ENCODE measurements at regions not wholly inside any gene's neighbourhood (a gene's known extent, or its start where the extent isn't known, plus 50 kb on each side); places are given as distances from the start of the nearest gene placed in this dataset.

- TF ChIP-seq CEBPB (IDR thresholded peaks at IDR 0.05; ENCODE audit: low read depth, low read length) (no peak), FOS (IDR thresholded peaks at IDR 0.05; ENCODE audit: low read depth, low read length) (no peak)
- Histone ChIP-seq H3K36me3 (ENCODE audit: control insufficient read depth, insufficient read depth, low read length) (no peaks in the 10 kb centered on the region), H3K79me1 (ENCODE audit: low read depth in 1 of 2, low read length in 2 of 2) (no peaks in the 10 kb centered on the region), H2AK9ac (replicated peaks; ENCODE audit: low read depth, low read length, poor library complexity) (no peak overlapping the region), H3K23ac (ENCODE audit: low read depth, low read length) (no peak overlapping the region), H3K14ac (replicated peaks; ENCODE audit: low read depth, low read length) (no peak overlapping the region), H3K56ac (ENCODE audit: extremely low read depth, insufficient read depth, low read length) (no peak overlapping the region), H3K27ac (ENCODE audit: insufficient read depth, low read length) (no peak overlapping the region), H4K91ac (ENCODE audit: insufficient read depth, low read depth, low read length) (no peak overlapping the region), H3K9ac (ENCODE audit: low read depth, low read length) (no peak overlapping the region), H3K9me3 (ENCODE audit: control insufficient read depth, insufficient read depth, low read length) (peaks cover 14% of the 10 kb centered on the region), H2BK120ac (ENCODE audit: low read depth, low read length) (no peak overlapping the region), H2AFZ (replicated peaks; ENCODE audit: low read length, poor library complexity) (no peak overlapping the region), H3K4me2 (ENCODE audit: low read depth, low read length) (no peak overlapping the region), H2AK5ac (ENCODE audit: low read depth, low read length) (no peak overlapping the region), H3K4me1 (ENCODE audit: control insufficient read depth, insufficient read depth, low read length) (no peaks in the 10 kb centered on the region), H3K4me3 (ENCODE audit: insufficient read depth, low read depth, low read length) (no peak overlapping the region), H3K4ac (ENCODE audit: low read depth, low read length) (no peak overlapping the region), H3K9me1 (ENCODE audit: insufficient read depth, low read length) (no peaks in the 10 kb centered on the region), H2BK5ac (ENCODE audit: low read depth, low read length, poor library complexity, severe bottlenecking) (no peak overlapping the region), H3K18ac (ENCODE audit: low read depth, low read length) (no peak overlapping the region), H4K8ac (ENCODE audit: low read depth in 2 of 2, low read length in 2 of 2) (no peak overlapping the region), H2BK20ac (ENCODE audit: low read depth, low read length) (no peak overlapping the region), H4K5ac (ENCODE audit: low read depth, low read length) (no peak overlapping the region), H3K27me3 (ENCODE audit: control insufficient read depth, insufficient read depth, low read length) (no peaks in the 10 kb centered on the region), H4K20me1 (ENCODE audit: insufficient read depth, low read length) (no peaks in the 10 kb centered on the region), H2BK15ac (ENCODE audit: low read depth, low read length) (no peak overlapping the region)
- DNase-seq = no peak
- no TSS peak for BruUV-seq (replicated peaks)
- CTCF ChIA-PET = no interaction called here
- POLR2A ChIA-PET (ENCODE audit: unreplicated experiment) = no interaction called here
- in situ Hi-C loops (cut with MboI; ENCODE audit: low sequenced_read_pairs) = no loop called here
- dilution Hi-C loops (cut with HindIII; ENCODE audit: low sequenced_read_pairs, unreplicated experiment) = no loop called here
- WGBS, 2 experiments (ENCODE audit: extremely low coverage in 2 of 2, insufficient read length in 1 of 2) = no CpG with 5 or more reads among the region's 1 CpG
- intact Hi-C loops (cut with micrococcal nuclease) = no loop called here
- no peak for ATAC-seq (ENCODE audit: low read depth)
Measured at GRCh38 chr15:46569781-46570180, 935.0 kb downstream of the SQOR start.

All from IMR-90 (cell line).